ENCODE measurements at regions not wholly inside any gene's neighbourhood (a gene's known extent, or its start where the extent isn't known, plus 50 kb on each side); places are given as distances from the start of the nearest gene placed in this dataset.

DNA sequence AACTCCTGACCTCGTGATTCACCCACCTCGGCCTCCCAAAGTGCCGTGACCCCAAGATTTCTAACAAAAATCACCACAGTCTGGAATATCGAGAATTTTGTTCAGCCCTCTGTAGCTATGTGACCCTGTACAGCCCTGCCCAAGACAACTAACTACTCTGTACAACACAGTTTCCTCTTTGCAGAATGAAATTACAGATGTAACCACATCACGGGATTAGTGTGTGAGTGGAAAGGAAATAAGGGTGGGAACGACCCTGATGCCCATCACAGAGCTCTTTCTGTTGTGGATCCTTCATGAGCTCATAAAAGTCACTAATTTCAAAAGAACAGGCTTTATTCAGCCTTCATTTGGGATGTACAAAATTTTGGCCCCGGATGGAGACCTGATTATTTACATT lies 50.5 kb upstream of the KRR1 start:
- H3K27ac ChIP-seq (replicated peaks), result no peak overlapping the region
- TF ChIP-seq POLR2AphosphoS5 (IDR thresholded peaks at IDR 0.05; ENCODE audit: low read depth), result no peak
- no peak for TF ChIP-seq SPI1 (IDR thresholded peaks at IDR 0.05; ENCODE audit: borderline replicate concordance, low read depth)
- TF ChIP-seq, protein P1, sequence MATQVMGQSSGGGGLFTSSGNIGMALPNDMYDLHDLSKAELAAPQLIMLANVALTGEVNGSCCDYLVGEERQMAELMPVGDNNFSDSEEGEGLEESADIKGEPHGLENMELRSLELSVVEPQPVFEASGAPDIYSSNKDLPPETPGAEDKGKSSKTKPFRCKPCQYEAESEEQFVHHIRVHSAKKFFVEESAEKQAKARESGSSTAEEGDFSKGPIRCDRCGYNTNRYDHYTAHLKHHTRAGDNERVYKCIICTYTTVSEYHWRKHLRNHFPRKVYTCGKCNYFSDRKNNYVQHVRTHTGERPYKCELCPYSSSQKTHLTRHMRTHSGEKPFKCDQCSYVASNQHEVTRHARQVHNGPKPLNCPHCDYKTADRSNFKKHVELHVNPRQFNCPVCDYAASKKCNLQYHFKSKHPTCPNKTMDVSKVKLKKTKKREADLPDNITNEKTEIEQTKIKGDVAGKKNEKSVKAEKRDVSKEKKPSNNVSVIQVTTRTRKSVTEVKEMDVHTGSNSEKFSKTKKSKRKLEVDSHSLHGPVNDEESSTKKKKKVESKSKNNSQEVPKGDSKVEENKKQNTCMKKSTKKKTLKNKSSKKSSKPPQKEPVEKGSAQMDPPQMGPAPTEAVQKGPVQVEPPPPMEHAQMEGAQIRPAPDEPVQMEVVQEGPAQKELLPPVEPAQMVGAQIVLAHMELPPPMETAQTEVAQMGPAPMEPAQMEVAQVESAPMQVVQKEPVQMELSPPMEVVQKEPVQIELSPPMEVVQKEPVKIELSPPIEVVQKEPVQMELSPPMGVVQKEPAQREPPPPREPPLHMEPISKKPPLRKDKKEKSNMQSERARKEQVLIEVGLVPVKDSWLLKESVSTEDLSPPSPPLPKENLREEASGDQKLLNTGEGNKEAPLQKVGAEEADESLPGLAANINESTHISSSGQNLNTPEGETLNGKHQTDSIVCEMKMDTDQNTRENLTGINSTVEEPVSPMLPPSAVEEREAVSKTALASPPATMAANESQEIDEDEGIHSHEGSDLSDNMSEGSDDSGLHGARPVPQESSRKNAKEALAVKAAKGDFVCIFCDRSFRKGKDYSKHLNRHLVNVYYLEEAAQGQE (IDR thresholded peaks at IDR 0.05; ENCODE audit: insufficient replicate concordance, low read depth), result no peak
- no peak for TF ChIP-seq GABPA (IDR thresholded peaks at IDR 0.05; ENCODE audit: low read depth)
- H3K27me3 ChIP-seq (ENCODE audit: insufficient read depth, poor library complexity, severe bottlenecking), result no peaks in the 10 kb centered on the region
- no peak for DNase-seq (ENCODE audit: low read depth in 1 of 2, low spot score in 1 of 2)
- no peak overlapping the region for H3K4me3 ChIP-seq (replicated peaks; ENCODE audit: insufficient read depth, low read length)
